OCI-LY3 (cell line): ENCODE measurements at regions not wholly inside any gene's neighbourhood (a gene's known extent, or its start where the extent isn't known, plus 50 kb on each side); places are given as distances from the start of the nearest gene placed in this dataset.

Source experiments
- EZH2phosphoT487 ChIP-seq: fragments of 200-600 bp; shearing (Covaris generic); IDR thresholded peaks from 2 replicates; pipeline ENCODE4 v1.6.1; 2018; ENCODE audit warnings: antibody characterized with exemption, mixed run types, low read depth
- TF ChIP-seq, protein P1 (sequence below): fragments of 200-600, 300-600 bp; sonication (generic); IDR thresholded peaks from 2 replicates; pipeline ENCODE4 v1.5.1; 2014; ENCODE audit warnings: antibody characterized with exemption, low read length, low read depth

DNA sequence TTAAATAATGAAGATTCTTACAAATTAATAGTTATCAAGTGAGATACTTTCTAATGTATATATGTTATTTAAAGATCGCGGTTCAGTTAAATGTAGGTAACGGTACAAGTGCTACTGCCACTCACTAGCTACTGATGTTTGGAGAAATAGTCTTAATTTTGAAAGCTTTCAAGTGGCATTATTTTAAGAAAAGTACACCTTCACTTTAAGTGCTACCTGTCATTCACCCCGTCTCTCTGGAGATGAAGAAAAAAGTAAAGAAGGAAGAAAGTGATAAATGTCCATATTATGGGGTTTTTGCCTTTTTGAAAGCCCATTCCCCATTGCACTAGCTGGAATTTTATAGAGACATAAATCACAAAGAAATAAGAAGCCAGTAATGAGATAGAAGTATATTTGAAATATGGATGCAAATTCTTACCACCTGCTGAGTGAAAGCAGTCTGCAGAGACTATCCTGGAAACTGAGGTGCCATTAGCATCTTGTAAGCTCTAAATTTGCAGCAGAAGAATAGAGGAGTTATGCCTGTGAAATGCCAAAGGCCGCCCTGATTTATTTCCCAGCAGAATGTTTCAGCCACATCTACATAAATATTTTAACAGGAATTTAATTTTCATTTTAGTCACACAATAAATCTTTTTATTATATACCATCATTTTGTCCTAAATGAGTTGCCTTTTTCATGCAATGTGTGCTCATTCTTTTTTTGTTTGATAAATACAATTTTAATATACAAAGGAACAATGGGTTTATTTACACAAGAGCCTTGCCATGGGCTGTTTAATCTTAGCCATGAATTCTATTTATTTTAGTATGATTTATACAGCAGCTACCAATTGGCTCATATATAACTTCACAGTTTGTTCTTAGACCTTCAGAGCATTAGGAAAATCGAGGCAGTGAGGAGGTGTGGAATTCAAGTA is 489.9 kb upstream of the RAG2 start:
- TF ChIP-seq, protein P1, sequence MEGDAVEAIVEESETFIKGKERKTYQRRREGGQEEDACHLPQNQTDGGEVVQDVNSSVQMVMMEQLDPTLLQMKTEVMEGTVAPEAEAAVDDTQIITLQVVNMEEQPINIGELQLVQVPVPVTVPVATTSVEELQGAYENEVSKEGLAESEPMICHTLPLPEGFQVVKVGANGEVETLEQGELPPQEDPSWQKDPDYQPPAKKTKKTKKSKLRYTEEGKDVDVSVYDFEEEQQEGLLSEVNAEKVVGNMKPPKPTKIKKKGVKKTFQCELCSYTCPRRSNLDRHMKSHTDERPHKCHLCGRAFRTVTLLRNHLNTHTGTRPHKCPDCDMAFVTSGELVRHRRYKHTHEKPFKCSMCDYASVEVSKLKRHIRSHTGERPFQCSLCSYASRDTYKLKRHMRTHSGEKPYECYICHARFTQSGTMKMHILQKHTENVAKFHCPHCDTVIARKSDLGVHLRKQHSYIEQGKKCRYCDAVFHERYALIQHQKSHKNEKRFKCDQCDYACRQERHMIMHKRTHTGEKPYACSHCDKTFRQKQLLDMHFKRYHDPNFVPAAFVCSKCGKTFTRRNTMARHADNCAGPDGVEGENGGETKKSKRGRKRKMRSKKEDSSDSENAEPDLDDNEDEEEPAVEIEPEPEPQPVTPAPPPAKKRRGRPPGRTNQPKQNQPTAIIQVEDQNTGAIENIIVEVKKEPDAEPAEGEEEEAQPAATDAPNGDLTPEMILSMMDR, result no peak
- TF ChIP-seq EZH2phosphoT487, result no peak
